Heart left ventricle (tissue), 16 donors: ENCODE measurements at regions not wholly inside any gene's neighbourhood (a gene's known extent, or its start where the extent isn't known, plus 50 kb on each side); places are given as distances from the start of the nearest gene placed in this dataset.

Source experiments
- ATAC-seq, 4 donors: fragments of 200-7000 bp; cut with Tn5 transposase; one replicate each; pipeline ENCODE4 v1.9.1; 2020 to 2022; ENCODE audit warnings: moderate library complexity in 4 of 4, mild to moderate bottlenecking in 3 of 4, moderate number of reproducible peaks in 1 of 4
- DNase-seq, 5 donors: peaks; one replicate each; pipeline ENCODE4 v3.0.0-alpha.2; 2020
- H3K27ac ChIP-seq, 12 donors: fragments of 200-600 bp; sonication (generic) in 4 of 12; one replicate each; pipeline versions ENCODE4 v1.5.0 to v1.8.0; 2016 to 2022; ENCODE audit warnings: mild to moderate bottlenecking in 2 of 12
- H3K27me3 ChIP-seq, 9 donors: fragments of 200-600 bp; sonication (generic) in 2 of 9; one replicate each; pipeline versions ENCODE4 v1.5.1 to v1.8.0; 2016 to 2022; ENCODE audit warnings: mild to moderate bottlenecking in 3 of 9
- H3K36me3 ChIP-seq, 9 donors: fragments of 200-600 bp; sonication (generic) in 2 of 9; one replicate each; pipeline versions ENCODE4 v1.5.0 to v1.8.0; 2018 to 2022; ENCODE audit warnings: mild to moderate bottlenecking in 2 of 9
- H3K4me1 ChIP-seq, 12 donors: fragments of 200-600 bp; sonication (generic) in 4 of 12; one replicate each; pipeline versions ENCODE4 v1.5.0 to v1.8.0; 2016 to 2022; ENCODE audit warnings: mild to moderate bottlenecking in 3 of 12
- H3K4me3 ChIP-seq, 12 donors: fragments of 200-600 bp; sonication (generic) in 4 of 12; one replicate each; pipeline versions ENCODE4 v1.5.0 to v1.8.0; 2017 to 2022; ENCODE audit warnings: mild to moderate bottlenecking in 9 of 12, moderate library complexity in 4 of 12
- H3K9me3 ChIP-seq, 12 donors: fragments of 200-600 bp; sonication (generic) in 4 of 12; one replicate each; pipeline versions ENCODE4 v1.5.0 to v1.8.0; 2016 to 2022; ENCODE audit warnings: mild to moderate bottlenecking in 1 of 12
- CTCF ChIP-seq, 12 donors: fragments of 200-600 bp; sonication (generic) in 4 of 12; IDR thresholded peaks; one replicate each; pipeline versions ENCODE4 v1.5.0 to v1.8.0; 2018 to 2022; ENCODE audit warnings: antibody characterized with exemption in 12 of 12, mild to moderate bottlenecking in 5 of 12
- POLR2A ChIP-seq, 2 donors: fragments of 450-650 bp; IDR thresholded peaks; one replicate each; pipeline ENCODE4 v1.6.1; 2017; ENCODE audit warnings: antibody characterized with exemption in 2 of 2, mild to moderate bottlenecking in 2 of 2, moderate library complexity in 2 of 2
- WGBS, 4 donors: extraction: QIAGEN DNeasy Blood & Tissue Kit in 2 of 4; methylation state at CpG; one replicate each; pipeline versions ENCODE4 v1.1.5 to v1.1.7; 2013 to 2018; 5-methylcytosine and 5-hydroxymethylcytosine counted together
- intact Hi-C, 10 donors: fragments of 100-400 bp; cut with DNase I; formaldehyde crosslinking; loops; one replicate each; pipeline versions ENCODE4 v1.11.1 to v1.14.2; 2022
- donor health status: ischemic (EF 13 %, LVEDD 7.1; RV severe dilation, severe dysfunction).
- donor health status: healthy with polysubstance abuse.
- donor health status: DM: no; HTN: yes; CAD: no.
- donor health status: DM: no; HTN: no; CAD: no.
- donor health status: ischemic (EF 25% LVEDD 6.9; RV normal size, moderate dysfunction).
- donor health status: ischemic (EF 25% LVEDD 5.7; RV mildly dilated, moderate dysfunction).
- donor health status: healthy.
- donor health status: DM: yes; HTN: yes; CAD: no.
- donor health status: ischemic (EF 35%, LVEDD 5.7; RV mildly dilated, moderate dysfunction).
- donor health status: nonischemic (EF 11% LVEDD 7.7; RV severe dilation, severe dysfunction).
- donor health status: DM: yes; HTN: yes; CAD: no.
- donor health status: PGD.
- donor health status: ischemic (EF 29% LVEDD 5.4; RV normal size, mild dysfunction).
- donor health status: nonischemic (EF 23%, LVEDD 6.1; RV moderate dilation, normal function).

GRCh38 chrX:25810202-25810601, 327.9 kb upstream of the MAGEB18 start:
- Histone ChIP-seq H3K27ac (no peak overlapping the region), H3K27me3 (no peaks in the 10 kb centered on the region), H3K9me3 (no peaks in the 10 kb centered on the region), H3K4me3 (no peak overlapping the region), H3K36me3 (no peaks in the 10 kb centered on the region), H3K4me1 (no peaks in the 10 kb centered on the region)
- intact Hi-C loops = no loop called here
- ATAC-seq (no peak), DNase-seq (no peak)
- no peak for TF ChIP-seq POLR2A (IDR thresholded peaks at IDR 0.05)
- TF ChIP-seq CTCF (IDR thresholded peaks at IDR 0.05) = no peak
- 44 to 64% (median 58%) methylated on average over 1 of the region's 1 CpG for WGBS, 4 donors

GRCh38 chrX:25819879-25820278, 318.3 kb upstream of the MAGEB18 start:
- Histone ChIP-seq H3K4me1 (no peaks in the 10 kb centered on the region), H3K36me3 (no peaks in the 10 kb centered on the region), H3K9me3 (no peaks in the 10 kb centered on the region), H3K27me3 (peaks cover 0 to 3% (median 0%) of the 10 kb centered on the region in 9 donors), H3K4me3 (no peak overlapping the region), H3K27ac (no peak overlapping the region)
- intact Hi-C loops = no loop called here
- TF ChIP-seq POLR2A (IDR thresholded peaks at IDR 0.05) (no peak), CTCF (IDR thresholded peaks at IDR 0.05) (no peak)
- 78 to 91% (median 81%) methylated on average over 3 of the region's 3 CpGs for WGBS, 4 donors
- DNase-seq (no peak), ATAC-seq (no peak)

- whole genome bisulfite sequencing, 4 donors = 10 to 32% (median 16%) methylated on average over 3 of the region's 3 CpGs
- no peaks in the 10 kb centered on the region for H3K36me3 ChIP-seq
- H3K27ac ChIP-seq = no peak overlapping the region
- H3K27me3 ChIP-seq = no peaks in the 10 kb centered on the region
- no peak overlapping the region for H3K4me3 ChIP-seq
- no peaks in the 10 kb centered on the region for H3K4me1 ChIP-seq
- ATAC-seq (peak in 1 of 4 donors; percentile 29), DNase-seq (peak in 1 of 5 donors; percentile 8)
- no peak for TF ChIP-seq CTCF (IDR thresholded peaks at IDR 0.05)
- TF ChIP-seq POLR2A (IDR thresholded peaks at IDR 0.05) = no peak
- intact Hi-C loops = no loop called here
- H3K9me3 ChIP-seq = no peaks in the 10 kb centered on the region
Measured at GRCh38 chrX:25851141-25851540, 287.0 kb upstream of the MAGEB18 start.

GRCh38 chrX:25853002-25853479, 285.1 kb upstream of the MAGEB18 start:
- Histone ChIP-seq H3K27ac (no peak overlapping the region), H3K9me3 (no peaks in the 10 kb centered on the region), H3K36me3 (no peaks in the 10 kb centered on the region), H3K27me3 (no peaks in the 10 kb centered on the region), H3K4me1 (no peaks in the 10 kb centered on the region), H3K4me3 (no peak overlapping the region)
- ATAC-seq (no peak), DNase-seq (no peak)
- intact Hi-C loops = no loop called here
- 34 to 71% (median 51%) methylated on average over 3 of the region's 3 CpGs for WGBS, 4 donors
- TF ChIP-seq POLR2A (IDR thresholded peaks at IDR 0.05) = no peak
- TF ChIP-seq CTCF (IDR thresholded peaks at IDR 0.05) = no peak
